ENCODE measurements at regions not wholly inside any gene's neighbourhood (a gene's known extent, or its start where the extent isn't known, plus 50 kb on each side); places are given as distances from the start of the nearest gene placed in this dataset.

GRCh38 chr10:111923032-111923431 lies 260.5 kb downstream of the GPAM start:
- TF ChIP-seq POLR2A (IDR thresholded peaks at IDR 0.05) (no peak), CTCF (IDR thresholded peaks at IDR 0.05) (no peak), EP300 (IDR thresholded peaks at IDR 0.05) (no peak)
